GM21360 (cell line): ENCODE measurements at regions not wholly inside any gene's neighbourhood (a gene's known extent, or its start where the extent isn't known, plus 50 kb on each side); places are given as distances from the start of the nearest gene placed in this dataset.

Experiments
- ATAC-seq: cut with Tn5 transposase; IDR thresholded peaks from one replicate; pipeline ENCODE4 v1.9.1; 2021; ENCODE audit warnings: mild to moderate bottlenecking, moderate library complexity; ENCODE audit not compliant: unreplicated experiment

DNA sequence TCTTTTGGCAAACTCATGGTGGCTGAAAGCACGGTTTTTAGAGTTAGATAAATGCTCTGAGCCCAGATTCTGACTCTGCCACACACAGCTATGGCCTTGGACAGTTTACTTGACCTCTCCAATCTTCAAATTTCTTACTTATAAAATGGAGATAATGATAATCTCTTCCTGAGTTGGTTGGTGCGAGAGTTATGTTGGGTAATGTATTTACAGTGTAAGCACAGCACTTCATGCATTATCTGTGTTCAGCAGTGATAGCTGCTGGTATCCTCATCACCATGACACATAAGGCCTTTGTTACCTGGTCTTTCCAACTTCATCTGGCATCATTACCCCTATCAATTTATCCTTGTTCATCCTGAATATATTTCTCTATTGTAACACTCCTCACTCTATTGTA is 178.8 kb upstream of the ELL2 start:
- ATAC-seq, result no peak

DNA sequence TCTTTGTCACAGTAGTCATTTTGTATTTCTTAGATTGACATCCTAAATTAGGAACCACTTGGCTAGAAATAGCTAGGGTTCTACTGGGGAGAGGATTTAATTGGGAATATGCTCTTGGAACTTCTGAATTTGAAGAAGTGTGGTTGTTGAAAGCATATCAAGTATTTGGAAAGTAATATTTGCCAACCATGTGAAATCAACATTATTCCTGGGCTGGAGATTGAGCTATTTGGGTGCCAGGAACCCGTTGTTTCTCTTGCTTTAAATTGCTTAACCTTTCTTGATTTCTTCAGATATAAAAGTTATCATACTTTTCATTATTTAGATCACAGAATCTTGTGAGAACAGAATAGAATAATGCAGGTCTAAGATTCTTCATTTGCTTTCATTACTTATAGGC is 178.4 kb upstream of the ELL2 start:
- ATAC-seq, result no peak

- no peak for ATAC-seq
These were observed 173.2 kb upstream of the ELL2 start for GRCh38 chr5:96134886-96135285.

- no peak for ATAC-seq
These were observed 171.9 kb upstream of the ELL2 start for GRCh38 chr5:96133341-96134079.

DNA sequence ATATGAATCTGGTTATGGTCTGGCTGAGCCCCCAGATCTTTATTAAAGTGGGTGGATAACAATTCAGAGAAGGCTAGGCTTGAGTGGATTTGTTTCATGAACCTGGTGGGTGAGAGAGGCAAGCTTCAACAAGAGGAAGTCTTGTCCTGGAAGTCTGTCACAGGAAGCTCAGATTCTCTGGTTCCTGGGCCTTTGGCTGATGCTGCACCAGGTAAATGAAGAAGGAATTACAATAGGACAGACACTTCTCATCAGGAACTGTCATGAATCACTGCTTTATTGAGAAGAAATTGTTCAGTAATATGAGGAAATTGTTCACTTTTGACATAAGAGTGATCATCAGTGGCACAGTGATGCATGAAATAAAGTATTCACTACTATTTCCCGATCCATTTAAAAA is 167.6 kb upstream of the ELL2 start:
- ATAC-seq, result no peak

DNA sequence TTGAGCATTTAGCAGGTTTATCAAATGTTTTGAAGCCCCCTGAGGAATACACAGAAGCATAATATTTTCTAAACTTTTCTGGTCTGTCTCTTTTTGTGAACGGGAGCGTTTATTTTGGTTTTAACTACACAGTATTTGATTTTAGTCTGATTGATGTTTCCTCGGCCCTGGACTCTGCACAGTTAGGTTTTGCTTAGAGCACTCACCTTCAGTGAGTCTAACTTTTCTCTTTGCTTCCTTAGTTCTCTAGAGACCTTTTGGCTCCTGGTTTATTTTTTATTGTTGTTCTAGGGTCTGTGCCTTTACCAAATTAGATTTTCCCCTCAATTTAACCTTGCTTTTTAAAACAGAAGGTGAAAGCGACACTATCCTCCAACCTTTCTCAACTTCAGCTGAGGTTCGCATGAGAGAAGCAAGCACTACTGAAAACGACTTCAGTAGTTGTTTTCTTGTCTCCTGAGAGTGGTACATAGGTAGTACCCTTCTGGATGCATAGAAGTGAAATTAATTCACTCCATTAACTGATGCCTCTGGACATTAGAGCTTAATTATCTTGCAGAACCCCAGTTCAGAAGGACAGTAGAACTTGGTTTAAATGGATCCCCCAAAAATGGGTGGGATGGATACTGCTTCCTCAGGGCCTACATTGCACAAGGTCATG is 166.7 kb upstream of the ELL2 start:
- no peak for ATAC-seq

- ATAC-seq, result no peak
These were observed 165.9 kb upstream of the ELL2 start for GRCh38 chr5:96127538-96127937.

GRCh38 chr5:96125231-96125891 is 163.7 kb upstream of the ELL2 start:
- ATAC-seq, result no peak

GRCh38 chr5:96124589-96124988 is 162.9 kb upstream of the ELL2 start:
- no peak for ATAC-seq

DNA sequence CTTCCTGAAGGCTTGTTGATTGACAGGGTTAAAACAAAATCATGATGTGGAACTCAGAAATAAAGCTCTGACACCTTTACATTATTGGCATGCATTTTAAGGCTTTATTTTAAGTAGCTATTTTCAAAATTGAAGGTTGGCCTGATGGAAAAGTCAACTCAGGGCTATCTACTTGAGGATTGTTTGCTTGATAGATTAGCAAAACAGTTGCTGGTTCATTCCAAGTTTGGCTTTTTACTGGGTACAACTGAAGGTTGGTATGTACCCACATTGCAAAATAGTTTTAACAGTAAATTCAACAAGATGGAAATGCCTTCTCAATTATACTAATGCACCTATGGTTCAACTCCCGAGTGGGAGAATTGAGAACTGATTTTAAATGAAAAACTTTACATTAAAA is 161.8 kb upstream of the ELL2 start:
- no peak for ATAC-seq

GRCh38 chr5:96121364-96121763 is 159.7 kb upstream of the ELL2 start:
- no peak for ATAC-seq

DNA sequence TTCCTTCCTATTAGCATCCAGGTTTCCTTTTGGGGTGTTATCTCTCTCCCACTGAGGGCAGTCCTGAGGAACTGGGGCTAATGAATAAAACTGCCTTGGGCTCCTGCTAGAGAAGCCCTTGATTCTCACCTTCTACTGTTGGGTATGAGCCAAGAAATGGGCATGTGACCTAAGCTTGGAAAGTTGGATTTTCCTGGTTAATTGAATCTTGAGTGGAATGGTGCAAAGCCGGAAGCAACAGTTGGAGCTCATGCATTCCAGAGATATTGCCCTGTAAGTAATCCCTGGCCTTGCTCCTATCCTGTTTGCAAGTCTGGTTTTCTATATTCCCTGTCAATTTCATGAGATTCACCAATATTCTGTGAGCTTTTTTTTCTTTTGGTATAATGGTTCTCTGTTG is 158.5 kb upstream of the ELL2 start:
- no peak for ATAC-seq

DNA sequence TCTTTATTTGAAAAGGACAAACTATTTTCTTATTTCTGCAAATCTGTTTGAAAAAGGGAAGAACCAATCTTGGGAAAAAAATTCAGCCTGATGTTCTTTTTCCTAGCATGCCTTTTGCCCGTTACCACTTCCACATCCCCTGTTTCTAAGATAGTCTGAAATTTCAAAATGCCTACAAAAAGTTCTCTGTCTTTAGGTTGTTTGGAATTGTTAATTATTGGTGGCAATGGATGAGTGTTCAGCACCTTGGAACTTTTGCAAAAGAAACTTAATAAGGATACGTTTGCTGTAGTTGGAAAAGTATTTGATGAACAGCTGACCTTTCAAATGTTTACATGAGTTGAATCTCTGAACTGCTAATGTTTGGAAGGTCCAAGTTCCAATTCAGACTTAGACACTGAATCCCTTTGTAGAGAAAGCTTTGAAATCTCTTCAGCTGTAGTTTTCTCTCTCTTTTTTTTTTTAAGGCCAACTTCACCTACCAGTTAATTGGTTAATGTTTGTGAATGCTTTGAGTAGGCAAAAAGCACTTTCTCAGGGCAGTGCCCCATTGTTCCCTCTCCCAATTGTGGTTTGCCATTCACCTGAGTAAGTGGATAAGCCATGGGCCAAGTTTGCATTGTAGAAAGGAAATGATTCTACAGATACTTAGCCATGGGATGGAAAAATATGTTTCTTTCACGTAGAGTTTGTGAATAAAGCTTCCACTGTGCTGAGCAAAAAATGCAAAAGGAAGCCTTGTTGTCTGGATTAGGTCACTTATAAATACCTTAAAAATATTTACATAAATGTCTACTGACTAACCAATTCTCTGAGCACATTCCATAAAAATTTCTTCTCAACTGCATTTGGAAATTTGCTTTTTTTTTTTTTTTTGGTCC is 156.4 kb upstream of the ELL2 start:
- no peak for ATAC-seq

DNA sequence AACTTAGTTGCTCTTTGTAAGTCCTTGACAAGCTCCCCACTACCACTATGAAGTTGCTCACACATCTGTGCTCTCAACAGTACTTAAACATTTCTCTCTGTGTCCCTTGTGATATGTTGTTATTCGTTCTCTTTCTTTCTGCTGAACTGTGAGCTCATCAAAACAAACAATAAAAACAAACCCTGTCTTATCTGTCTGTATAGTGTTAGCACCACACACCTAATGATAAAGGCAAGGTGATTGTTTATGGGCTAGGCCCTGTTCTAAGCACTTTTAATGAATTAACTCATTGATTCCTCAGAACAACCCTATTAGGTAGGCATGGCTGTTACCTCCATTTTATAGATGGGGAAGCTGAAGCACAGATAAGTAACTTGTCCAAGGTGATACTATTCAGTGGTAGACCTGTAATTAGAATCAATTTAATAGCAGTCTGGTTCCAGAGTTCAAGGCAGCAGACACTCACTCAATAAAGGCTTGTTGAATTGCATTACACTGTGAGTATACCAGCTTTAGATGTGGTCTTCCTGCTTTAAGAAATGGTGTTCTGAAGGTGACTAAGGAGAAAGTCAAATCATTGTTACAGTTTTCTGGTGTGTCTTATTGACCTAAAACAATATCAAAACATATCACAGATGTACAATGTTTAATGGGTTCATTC is 153.6 kb upstream of the ELL2 start:
- no peak for ATAC-seq

DNA sequence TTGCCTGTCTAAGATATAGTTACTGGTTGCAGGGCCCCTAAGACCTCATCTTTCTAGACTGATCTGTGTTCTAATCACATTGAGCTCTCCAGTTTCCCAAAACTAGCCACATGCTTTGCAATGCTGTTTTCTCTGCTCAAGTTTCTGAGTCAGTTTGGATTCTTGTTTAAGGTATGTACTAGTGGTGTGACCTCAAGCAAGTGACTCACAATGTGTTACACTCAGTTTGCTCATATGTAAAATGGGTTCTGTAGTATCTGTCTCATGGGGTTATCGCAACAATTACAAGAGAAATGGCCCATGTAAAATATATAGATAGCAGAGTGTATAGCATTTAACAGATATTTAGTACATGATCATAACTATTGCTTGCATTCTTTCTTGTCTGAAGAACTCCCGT is 153.1 kb upstream of the ELL2 start:
- no peak for ATAC-seq

DNA sequence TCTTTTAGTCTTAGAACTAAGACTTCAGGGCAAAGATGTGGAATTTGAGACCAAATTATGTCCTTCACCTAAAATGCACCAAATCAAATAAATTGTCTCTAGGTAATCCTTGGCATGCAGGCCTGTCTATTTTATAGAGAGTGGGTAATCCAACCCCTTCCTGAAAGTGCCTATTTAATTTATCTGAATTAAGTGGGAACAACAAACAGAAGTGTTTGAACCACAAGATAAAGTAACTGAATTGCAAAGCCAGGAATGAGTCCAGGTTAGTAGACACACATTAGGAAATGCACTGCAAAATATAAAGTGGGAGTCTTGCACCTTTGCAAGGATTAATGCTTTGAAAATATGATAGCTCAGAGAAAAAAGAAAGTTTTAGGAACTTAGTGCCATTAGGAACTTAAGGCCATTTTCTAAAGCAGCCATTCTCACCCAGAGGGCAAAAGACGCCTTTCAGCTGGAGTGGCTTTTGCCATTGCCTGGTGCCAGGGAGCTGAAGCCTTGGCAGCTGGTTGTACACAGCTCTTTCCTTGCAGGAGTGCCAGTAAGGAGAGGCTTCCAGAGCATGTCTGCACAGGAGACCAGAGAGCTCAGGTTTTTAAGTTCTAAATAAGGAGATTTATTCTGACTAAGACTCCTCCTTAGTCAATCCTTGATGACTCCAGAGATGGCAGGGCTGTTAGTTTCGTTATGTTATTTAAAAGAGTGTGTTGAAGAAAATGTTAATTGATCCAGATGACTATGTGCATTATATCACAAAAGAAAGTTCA is 151.7 kb upstream of the ELL2 start:
- no peak for ATAC-seq

GRCh38 chr5:96112703-96113102 is 151.1 kb upstream of the ELL2 start:
- ATAC-seq, result no peak

GRCh38 chr5:96112123-96112670 is 150.5 kb upstream of the ELL2 start:
- no peak for ATAC-seq

DNA sequence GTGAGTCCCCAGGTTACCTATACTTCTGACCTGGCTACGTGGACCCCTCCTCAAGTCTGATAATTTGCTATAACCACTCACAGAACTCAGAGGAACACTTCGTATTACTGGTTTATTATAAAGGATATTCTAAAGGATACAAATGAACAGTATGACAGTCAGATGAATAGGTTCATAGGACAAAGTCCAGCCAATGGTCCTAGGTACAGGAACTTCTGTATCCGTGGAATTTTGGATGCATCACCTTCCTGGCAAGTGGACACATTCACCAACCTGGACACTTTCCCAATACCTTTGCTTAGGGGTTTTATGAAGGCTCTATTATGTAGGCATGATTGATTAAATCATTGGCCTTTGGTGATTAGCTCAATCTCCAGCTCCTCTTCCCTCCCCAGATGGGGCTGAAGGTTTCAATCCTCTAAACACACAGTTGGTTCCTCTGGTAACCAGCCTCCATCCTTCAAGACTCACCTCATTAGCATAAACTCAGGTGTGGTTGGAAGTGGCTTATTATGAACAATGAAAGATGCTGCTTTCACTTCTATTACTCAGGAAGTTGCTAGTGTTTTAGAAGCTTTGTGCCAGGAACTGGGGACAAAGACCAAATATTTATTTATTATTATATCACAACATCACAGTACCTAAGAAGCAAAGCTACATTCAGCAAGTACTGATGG is 149.6 kb upstream of the ELL2 start:
- ATAC-seq, result no peak
